SU-DHL-6 (cell line): ENCODE measurements at regions not wholly inside any gene's neighbourhood (a gene's known extent, or its start where the extent isn't known, plus 50 kb on each side); places are given as distances from the start of the nearest gene placed in this dataset.

Source experiments
- H2AFZ ChIP-seq: fragments of 200-600 bp; sonication (generic); 2 replicates; pipeline ENCODE4 v1.6.1; 2014; ENCODE audit warnings: low read depth, mild to moderate bottlenecking, moderate library complexity, mixed read lengths, antibody characterized with exemption, low read length; ENCODE audit not compliant: severe bottlenecking
- H3F3A ChIP-seq: fragments of 200-600 bp; shearing (Covaris generic); 2 replicates; pipeline ENCODE4 v1.6.0; 2016; ENCODE audit warnings: antibody characterized with exemption, mild to moderate bottlenecking; ENCODE audit not compliant: insufficient read depth
- H3K27ac ChIP-seq: fragments of 200-600 bp; sonication (generic); 2 replicates; pipeline ENCODE4 v1.5.1; 2016; ENCODE audit warnings: low read depth, mild to moderate bottlenecking, low read length, moderate library complexity, mixed read lengths
- H3K27me3 ChIP-seq: fragments of 200-600 bp; sonication (generic), shearing (Covaris generic); 2 replicates; pipeline ENCODE4 v1.6.0; 2014; ENCODE audit warnings: mild to moderate bottlenecking, low read length
- H3K36me3 ChIP-seq: fragments of 200-600 bp; sonication (generic); 2 replicates; pipeline ENCODE4 v1.6.1; 2014; ENCODE audit warnings: mild to moderate bottlenecking, low read length, mixed read lengths
- H3K4me2 ChIP-seq: fragments of 300-600, 200-600 bp; shearing (Covaris generic), sonication (generic); 2 replicates; pipeline ENCODE4 v1.6.0; 2014; ENCODE audit warnings: low read length, low read depth, mild to moderate bottlenecking; ENCODE audit not compliant: poor library complexity, severe bottlenecking
- H3K4me3 ChIP-seq: fragments of 200-600 bp; sonication (generic); 2 replicates; pipeline ENCODE4 v1.5.1; 2014; ENCODE audit warnings: antibody characterized with exemption, low read length, mild to moderate bottlenecking, mixed read lengths; ENCODE audit not compliant: insufficient read depth, poor library complexity, severe bottlenecking
- H3K79me2 ChIP-seq: fragments of 200-600 bp; sonication (generic); 2 replicates; pipeline ENCODE4 v1.6.1; 2014; ENCODE audit warnings: mild to moderate bottlenecking, low read length, moderate library complexity; ENCODE audit not compliant: insufficient read depth
- H3K9ac ChIP-seq: fragments of 200-600 bp; sonication (generic); 2 replicates; pipeline ENCODE4 v1.7.0; 2014; ENCODE audit warnings: mild to moderate bottlenecking, low read length
- H3K9me2 ChIP-seq: fragments of 200-600 bp; sonication (generic); replicated peaks from 2 replicates; pipeline ENCODE4 v1.6.1; 2014; ENCODE audit warnings: low read length; ENCODE audit not compliant: insufficient read depth
- H3K9me3 ChIP-seq: fragments of 200-600 bp; sonication (generic); 2 replicates; pipeline ENCODE4 v1.6.1; 2014; ENCODE audit warnings: low read length, mixed read lengths; ENCODE audit not compliant: insufficient read depth
- H4K20me1 ChIP-seq: fragments of 200-600 bp; sonication (generic); 2 replicates; pipeline ENCODE4 v1.6.1; 2014; ENCODE audit warnings: low read depth, mild to moderate bottlenecking, antibody characterized with exemption, low read length, moderate library complexity, mixed read lengths
- CTCF ChIP-seq: fragments of 200-600 bp; sonication (generic); IDR thresholded peaks from one replicate; pipeline ENCODE4 v1.5.1; 2017; ENCODE audit warnings: antibody characterized with exemption, mild to moderate bottlenecking, low read length, moderate library complexity; ENCODE audit not compliant: insufficient read depth, poor library complexity, severe bottlenecking
- EZH2phosphoT487 ChIP-seq: fragments of 200-600 bp; sonication (generic), shearing (Covaris generic); conservative IDR thresholded peaks from 2 replicates; pipeline ENCODE4 v1.6.1; 2018; ENCODE audit warnings: mild to moderate bottlenecking, antibody characterized with exemption, low read length, moderate library complexity, mixed read lengths

GRCh38 chr2:177324797-177325196 lies 60.3 kb upstream of the NFE2L2 start:
- no peaks in the 10 kb centered on the region for H3K79me2 ChIP-seq
- no peak overlapping the region for H3K4me2 ChIP-seq
- H3K9me2 ChIP-seq = no peaks in the 10 kb centered on the region
- H3K27me3 ChIP-seq = no peaks in the 10 kb centered on the region
- no peak overlapping the region for H3K4me3 ChIP-seq
- H3F3A ChIP-seq = no peaks in the 10 kb centered on the region
- no peaks in the 10 kb centered on the region for H4K20me1 ChIP-seq
- H3K27ac ChIP-seq = no peak overlapping the region
- TF ChIP-seq EZH2phosphoT487 = no peak
- TF ChIP-seq CTCF = no peak
- no peaks in the 10 kb centered on the region for H3K36me3 ChIP-seq
- no peak overlapping the region for H3K9ac ChIP-seq
- H2AFZ ChIP-seq = no peak overlapping the region
- no peaks in the 10 kb centered on the region for H3K9me3 ChIP-seq

GRCh38 chr2:177325554-177325953 lies 61.0 kb upstream of the NFE2L2 start:
- no peak overlapping the region for H3K27ac ChIP-seq
- H3K36me3 ChIP-seq = no peaks in the 10 kb centered on the region
- H3K4me2 ChIP-seq = no peak overlapping the region

GRCh38 chr2:177326005-177326404 lies 61.5 kb upstream of the NFE2L2 start:
- H3K9me2 ChIP-seq = no peaks in the 10 kb centered on the region
- no peak overlapping the region for H3K9ac ChIP-seq
- no peak overlapping the region for H3K27ac ChIP-seq
- no peaks in the 10 kb centered on the region for H3K9me3 ChIP-seq
- H3K4me3 ChIP-seq = no peak overlapping the region
- H3K79me2 ChIP-seq = no peaks in the 10 kb centered on the region
- TF ChIP-seq EZH2phosphoT487 (no peak), CTCF (no peak)
- no peaks in the 10 kb centered on the region for H4K20me1 ChIP-seq
- H3K36me3 ChIP-seq = no peaks in the 10 kb centered on the region
- no peak overlapping the region for H3K4me2 ChIP-seq
- H3F3A ChIP-seq = no peaks in the 10 kb centered on the region
- H3K27me3 ChIP-seq = no peaks in the 10 kb centered on the region
- no peak overlapping the region for H2AFZ ChIP-seq

More at GRCh38 chr2:177325554-177325953, 61.0 kb upstream of the NFE2L2 start:
- Histone ChIP-seq H2AFZ (no peak overlapping the region), H3K9me3 (no peaks in the 10 kb centered on the region), H3K27me3 (no peaks in the 10 kb centered on the region), H4K20me1 (no peaks in the 10 kb centered on the region), H3K79me2 (no peaks in the 10 kb centered on the region), H3K9ac (no peak overlapping the region), H3K4me3 (no peak overlapping the region), H3K9me2 (no peaks in the 10 kb centered on the region), H3F3A (no peaks in the 10 kb centered on the region)
- TF ChIP-seq EZH2phosphoT487 (no peak), CTCF (no peak)
